ENCODE measurements at regions not wholly inside any gene's neighbourhood (a gene's known extent, or its start where the extent isn't known, plus 50 kb on each side); places are given as distances from the start of the nearest gene placed in this dataset.

DNA sequence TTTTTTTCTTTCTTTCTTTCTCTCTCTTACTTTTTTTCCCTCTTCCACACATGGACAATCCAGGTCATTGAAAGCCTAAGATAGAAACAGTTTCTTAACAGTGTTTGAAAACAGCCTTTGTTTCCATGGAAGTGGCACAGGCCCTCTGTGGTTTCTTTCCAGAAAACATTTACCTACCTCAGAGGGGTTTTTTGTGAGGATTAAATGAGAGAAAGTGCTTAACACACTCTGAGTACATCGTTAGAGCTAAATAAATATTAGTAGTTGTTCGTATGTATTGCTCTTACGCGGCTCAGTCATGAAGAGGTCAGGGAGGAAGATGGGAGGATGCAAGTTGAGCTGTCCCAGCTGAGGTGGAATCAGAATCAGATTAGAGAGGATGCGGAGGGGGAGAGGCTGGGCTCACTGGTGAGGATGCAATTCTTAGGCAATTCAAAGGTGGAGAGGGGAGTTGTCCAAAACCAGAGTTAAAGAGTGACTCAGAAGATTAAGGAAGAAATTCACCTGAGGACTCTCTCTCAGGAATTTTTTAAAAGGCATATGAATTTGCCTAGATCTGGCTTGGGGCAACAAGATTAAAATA, 345.4 kb downstream of the PMP22 start:
- Histone ChIP-seq H3K9ac (ENCODE audit: low read length) (no peak overlapping the region), H3K4me1 (ENCODE audit: low read length) (peaks cover 11% of the 10 kb centered on the region), H4K20me1 (ENCODE audit: insufficient read depth, low read depth, low read length) (no peaks in the 10 kb centered on the region), H3K36me3 (ENCODE audit: insufficient read depth, low read length) (no peaks in the 10 kb centered on the region), H3K4me2 (ENCODE audit: low read depth, low read length, poor library complexity, severe bottlenecking) (no peak overlapping the region), H3K9me2 (replicated peaks; ENCODE audit: insufficient read depth, low read length) (no peaks in the 10 kb centered on the region), H3K9me3 (ENCODE audit: low read length) (peaks cover 3% of the 10 kb centered on the region; the same call in 1 of the 2 replicates), H3K4me3 (ENCODE audit: low read length) (no peak overlapping the region), H3K79me2 (ENCODE audit: low read length) (no peaks in the 10 kb centered on the region), H3K27me3 (ENCODE audit: low read length) (no peaks in the 10 kb centered on the region), H3K27ac (ENCODE audit: low read length) (no peak overlapping the region), H2AFZ (ENCODE audit: low read length) (no peak overlapping the region)
- DNase-seq: no peak

DNA sequence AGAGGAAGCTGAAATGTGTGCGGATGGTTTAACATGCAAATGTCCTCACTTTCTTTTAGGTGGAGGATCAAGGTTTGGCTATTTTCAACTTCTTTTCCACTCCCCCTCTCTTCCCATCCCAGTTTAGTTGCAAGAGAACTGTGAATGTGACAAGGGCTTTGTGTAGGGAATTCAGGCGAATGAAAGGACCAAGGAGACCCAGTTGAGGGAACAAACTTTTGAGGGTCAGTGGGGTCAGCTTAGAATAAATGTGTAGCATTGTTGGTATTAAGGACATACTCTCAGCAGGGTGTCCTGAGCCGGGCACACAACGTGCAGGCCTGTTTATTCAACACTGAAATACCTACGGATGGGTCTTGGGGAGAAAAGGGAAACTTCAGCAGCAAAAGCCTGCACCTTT, 346.0 kb downstream of the PMP22 start:
- Histone ChIP-seq H3K9me3 (ENCODE audit: low read length) (peaks cover 4% of the 10 kb centered on the region), H3K4me3 (ENCODE audit: low read length) (no peak overlapping the region), H3K9ac (ENCODE audit: low read length) (no peak overlapping the region), H4K20me1 (ENCODE audit: insufficient read depth, low read depth, low read length) (no peaks in the 10 kb centered on the region), H3K4me1 (ENCODE audit: low read length) (peaks cover 17% of the 10 kb centered on the region), H3K9me2 (replicated peaks; ENCODE audit: insufficient read depth, low read length) (no peaks in the 10 kb centered on the region), H2AFZ (ENCODE audit: low read length) (no peak overlapping the region), H3K27me3 (ENCODE audit: low read length) (no peaks in the 10 kb centered on the region), H3K36me3 (ENCODE audit: insufficient read depth, low read length) (no peaks in the 10 kb centered on the region), H3K79me2 (ENCODE audit: low read length) (no peaks in the 10 kb centered on the region), H3K27ac (ENCODE audit: low read length) (no peak overlapping the region), H3K4me2 (ENCODE audit: low read depth, low read length, poor library complexity, severe bottlenecking) (no peak overlapping the region)
- no peak for DNase-seq

DNA sequence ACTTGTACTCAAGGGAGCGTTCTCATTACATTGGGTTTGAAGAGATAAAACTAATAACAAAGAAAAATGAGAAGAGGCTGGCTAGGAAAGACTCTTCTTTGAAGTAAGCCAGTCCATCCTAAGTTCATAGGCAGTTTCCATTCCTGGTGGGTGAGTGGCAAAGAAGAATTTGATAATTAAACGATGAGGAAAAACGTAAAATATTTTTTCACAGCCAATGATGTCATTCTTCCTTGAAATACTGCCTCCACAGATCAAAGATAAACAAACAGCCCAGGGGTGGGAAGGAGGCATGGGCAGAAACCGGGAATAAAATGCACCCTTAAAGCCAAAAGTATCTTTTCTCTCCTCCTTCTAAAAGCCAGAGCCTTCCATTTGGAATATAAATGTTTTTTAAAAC, 346.6 kb downstream of the PMP22 start:
- Histone ChIP-seq H3K9me2 (replicated peaks; ENCODE audit: insufficient read depth, low read length) (no peaks in the 10 kb centered on the region), H3K9ac (ENCODE audit: low read length) (no peak overlapping the region), H3K9me3 (ENCODE audit: low read length) (peaks cover 9% of the 10 kb centered on the region), H3K27me3 (ENCODE audit: low read length) (no peaks in the 10 kb centered on the region), H3K27ac (ENCODE audit: low read length) (no peak overlapping the region), H4K20me1 (ENCODE audit: insufficient read depth, low read depth, low read length) (no peaks in the 10 kb centered on the region), H3K36me3 (ENCODE audit: insufficient read depth, low read length) (no peaks in the 10 kb centered on the region), H3K4me3 (ENCODE audit: low read length) (no peak overlapping the region), H3K4me1 (ENCODE audit: low read length) (peaks cover 18% of the 10 kb centered on the region), H3K79me2 (ENCODE audit: low read length) (no peaks in the 10 kb centered on the region), H3K4me2 (ENCODE audit: low read depth, low read length, poor library complexity, severe bottlenecking) (no peak overlapping the region), H2AFZ (ENCODE audit: low read length) (no peak overlapping the region)
- no peak for DNase-seq

DNA sequence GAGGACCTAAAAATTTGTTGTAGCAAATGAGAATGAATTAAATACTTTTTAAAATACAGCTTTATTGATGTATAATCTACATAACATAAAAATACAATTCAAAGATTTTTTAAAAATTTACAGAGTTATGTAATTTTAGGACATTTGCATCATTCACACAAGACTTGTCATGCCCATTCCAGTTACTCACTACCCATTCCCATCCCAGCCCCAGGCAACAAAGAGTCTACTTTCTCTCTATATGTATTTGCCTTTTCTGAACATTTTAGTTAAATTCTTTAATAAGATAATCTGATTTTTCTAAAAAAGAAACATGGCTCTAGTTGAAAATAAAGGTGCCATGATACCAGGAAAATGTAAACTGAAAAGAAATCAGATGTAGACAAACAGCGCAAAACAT, 354.2 kb downstream of the PMP22 start:
- no peak overlapping the region for H2AFZ ChIP-seq (ENCODE audit: low read length)
- no peak overlapping the region for H3K4me2 ChIP-seq (ENCODE audit: low read depth, low read length, poor library complexity, severe bottlenecking)
- peaks cover 12% of the 10 kb centered on the region for H3K4me1 ChIP-seq (ENCODE audit: low read length)
- H4K20me1 ChIP-seq (ENCODE audit: insufficient read depth, low read depth, low read length): no peaks in the 10 kb centered on the region
- H3K27ac ChIP-seq (ENCODE audit: low read length): no peak overlapping the region
- no peak overlapping the region for H3K9ac ChIP-seq (ENCODE audit: low read length)
- H3K27me3 ChIP-seq (ENCODE audit: low read length): peaks cover 9% of the 10 kb centered on the region; the same call in 1 of the 2 replicates
- H3K36me3 ChIP-seq (ENCODE audit: insufficient read depth, low read length): no peaks in the 10 kb centered on the region
- H3K9me3 ChIP-seq (ENCODE audit: low read length): peaks cover 6% of the 10 kb centered on the region; the same call in 1 of the 2 replicates
- DNase-seq: no peak
- no peaks in the 10 kb centered on the region for H3K79me2 ChIP-seq (ENCODE audit: low read length)
- 0 out of 2 replicates have a peak, but pooled peaks cover 3% of the 10 kb centered on the region for H3K9me2 ChIP-seq (replicated peaks; ENCODE audit: insufficient read depth, low read length)
- H3K4me3 ChIP-seq (ENCODE audit: low read length): no peak overlapping the region

DNA sequence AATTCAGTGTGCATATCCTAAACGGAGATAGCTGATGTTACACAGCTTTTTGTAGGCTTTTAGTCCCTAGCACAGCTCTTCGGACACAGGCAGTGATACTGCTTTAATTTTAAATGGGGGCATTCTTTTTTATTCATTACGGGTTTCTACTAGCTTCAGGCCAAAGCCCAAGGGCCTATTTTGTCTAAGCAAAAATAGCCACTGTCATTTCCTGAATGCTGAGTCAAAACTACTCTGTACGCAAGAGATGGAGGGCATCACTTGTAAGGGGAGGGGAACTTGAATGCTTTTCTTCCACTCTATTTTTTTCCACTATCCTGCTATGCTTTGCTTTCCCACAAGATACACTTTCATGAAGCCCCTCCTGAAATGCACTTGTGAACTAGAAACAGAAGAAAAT, 360.7 kb downstream of the PMP22 start:
- Histone ChIP-seq H3K36me3 (ENCODE audit: insufficient read depth, low read length) (no peaks in the 10 kb centered on the region), H3K4me1 (ENCODE audit: low read length) (0 out of 2 replicates have a peak, but pooled peaks cover 2% of the 10 kb centered on the region), H3K4me2 (ENCODE audit: low read depth, low read length, poor library complexity, severe bottlenecking) (no peak overlapping the region), H2AFZ (ENCODE audit: low read length) (no peak overlapping the region), H3K27me3 (ENCODE audit: low read length) (no peaks in the 10 kb centered on the region), H3K79me2 (ENCODE audit: low read length) (no peaks in the 10 kb centered on the region), H3K9me3 (ENCODE audit: low read length) (no peaks in the 10 kb centered on the region), H3K9me2 (replicated peaks; ENCODE audit: insufficient read depth, low read length) (0 out of 2 replicates have a peak, but pooled peaks cover 4% of the 10 kb centered on the region), H3K4me3 (ENCODE audit: low read length) (no peak overlapping the region), H4K20me1 (ENCODE audit: insufficient read depth, low read depth, low read length) (no peaks in the 10 kb centered on the region), H3K9ac (ENCODE audit: low read length) (no peak overlapping the region), H3K27ac (ENCODE audit: low read length) (no peak overlapping the region)
- DNase-seq: no peak

DNA sequence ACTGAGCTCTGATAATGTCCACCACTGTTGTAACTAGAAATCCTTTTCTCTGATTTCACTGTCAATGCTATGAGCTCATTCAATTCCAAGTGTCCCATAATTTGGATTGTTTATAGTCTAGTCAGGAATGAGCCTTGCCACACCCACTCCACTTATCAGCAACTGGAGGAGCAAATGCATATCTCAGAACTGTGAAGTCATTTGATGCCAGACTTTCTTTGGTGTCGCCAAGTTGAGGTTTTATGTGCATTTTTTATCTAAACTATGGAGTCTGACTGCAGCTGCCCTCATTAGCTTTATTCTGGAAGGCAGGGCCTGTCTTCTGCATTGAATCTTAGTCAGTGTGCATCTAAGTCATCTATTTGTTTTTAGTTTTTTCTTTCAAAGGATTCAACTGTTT, 361.3 kb downstream of the PMP22 start:
- no peaks in the 10 kb centered on the region for H3K27me3 ChIP-seq (ENCODE audit: low read length)
- no peaks in the 10 kb centered on the region for H3K36me3 ChIP-seq (ENCODE audit: insufficient read depth, low read length)
- no peak overlapping the region for H3K4me2 ChIP-seq (ENCODE audit: low read depth, low read length, poor library complexity, severe bottlenecking)
- DNase-seq: no peak
- H3K9me2 ChIP-seq (replicated peaks; ENCODE audit: insufficient read depth, low read length): 0 out of 2 replicates have a peak, but pooled peaks cover 4% of the 10 kb centered on the region
- no peaks in the 10 kb centered on the region for H3K79me2 ChIP-seq (ENCODE audit: low read length)
- H2AFZ ChIP-seq (ENCODE audit: low read length): no peak overlapping the region
- no peak overlapping the region for H3K4me3 ChIP-seq (ENCODE audit: low read length)
- H3K9me3 ChIP-seq (ENCODE audit: low read length): no peaks in the 10 kb centered on the region
- H3K9ac ChIP-seq (ENCODE audit: low read length): no peak overlapping the region
- 0 out of 2 replicates have a peak, but pooled peaks cover 2% of the 10 kb centered on the region for H3K4me1 ChIP-seq (ENCODE audit: low read length)
- H4K20me1 ChIP-seq (ENCODE audit: insufficient read depth, low read depth, low read length): no peaks in the 10 kb centered on the region
- no peak overlapping the region for H3K27ac ChIP-seq (ENCODE audit: low read length)

DNA sequence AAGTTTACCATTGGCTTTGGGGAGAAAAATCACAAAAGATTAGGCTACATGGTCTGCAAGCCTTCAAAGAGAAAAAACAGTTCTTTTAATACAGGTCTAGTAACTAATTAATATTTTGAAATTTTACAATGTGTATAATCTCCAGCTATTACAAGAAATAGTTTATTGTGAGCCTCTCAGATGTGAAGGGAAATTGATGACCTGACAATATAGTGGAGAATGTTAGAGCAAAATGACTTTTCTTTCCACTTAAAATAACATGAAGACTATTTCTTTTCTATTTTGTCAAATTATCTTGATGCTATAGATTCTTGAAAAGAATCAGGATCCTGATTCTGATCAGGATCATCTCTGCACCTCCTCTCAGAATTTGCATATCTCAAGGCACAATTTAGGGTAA, 362.3 kb downstream of the PMP22 start:
- Histone ChIP-seq H2AFZ (ENCODE audit: low read length) (no peak overlapping the region), H3K9me3 (ENCODE audit: low read length) (peaks cover 5% of the 10 kb centered on the region; the same call in 1 of the 2 replicates), H3K4me1 (ENCODE audit: low read length) (0 out of 2 replicates have a peak, but pooled peaks cover 2% of the 10 kb centered on the region), H3K4me2 (ENCODE audit: low read depth, low read length, poor library complexity, severe bottlenecking) (no peak overlapping the region), H3K27me3 (ENCODE audit: low read length) (no peaks in the 10 kb centered on the region), H4K20me1 (ENCODE audit: insufficient read depth, low read depth, low read length) (no peaks in the 10 kb centered on the region), H3K9me2 (replicated peaks; ENCODE audit: insufficient read depth, low read length) (0 out of 2 replicates have a peak, but pooled peaks cover 4% of the 10 kb centered on the region), H3K4me3 (ENCODE audit: low read length) (no peak overlapping the region), H3K36me3 (ENCODE audit: insufficient read depth, low read length) (no peaks in the 10 kb centered on the region), H3K27ac (ENCODE audit: low read length) (no peak overlapping the region), H3K9ac (ENCODE audit: low read length) (no peak overlapping the region), H3K79me2 (ENCODE audit: low read length) (no peaks in the 10 kb centered on the region)
- no peak for DNase-seq

DNA sequence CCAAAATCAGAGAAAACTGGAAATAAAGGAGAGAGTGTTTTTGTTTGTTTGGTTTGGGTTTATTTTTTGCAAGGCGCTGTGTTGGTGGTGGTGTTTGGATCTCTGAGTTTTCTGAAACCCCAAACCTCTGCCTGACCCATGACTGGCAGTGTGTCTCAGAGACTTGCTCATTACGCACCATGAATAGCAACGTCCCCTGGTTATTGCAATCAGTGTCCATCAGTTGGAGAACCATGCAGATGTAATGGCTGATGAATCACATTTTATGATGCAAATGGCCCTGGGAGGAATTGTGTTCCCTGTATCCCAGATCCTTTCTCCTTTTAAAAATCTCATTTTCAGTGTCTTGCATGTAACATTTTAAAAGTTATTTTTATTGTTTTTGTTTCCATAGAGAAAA, 362.8 kb downstream of the PMP22 start:
- no peaks in the 10 kb centered on the region for H3K36me3 ChIP-seq (ENCODE audit: insufficient read depth, low read length)
- no peaks in the 10 kb centered on the region for H3K27me3 ChIP-seq (ENCODE audit: low read length)
- peaks cover 4% of the 10 kb centered on the region; the same call in 1 of the 2 replicates for H3K9me2 ChIP-seq (replicated peaks; ENCODE audit: insufficient read depth, low read length)
- no peak overlapping the region for H3K4me2 ChIP-seq (ENCODE audit: low read depth, low read length, poor library complexity, severe bottlenecking)
- no peak overlapping the region for H3K4me3 ChIP-seq (ENCODE audit: low read length)
- no peaks in the 10 kb centered on the region for H3K79me2 ChIP-seq (ENCODE audit: low read length)
- H4K20me1 ChIP-seq (ENCODE audit: insufficient read depth, low read depth, low read length): no peaks in the 10 kb centered on the region
- no peak overlapping the region for H3K27ac ChIP-seq (ENCODE audit: low read length)
- peaks cover 9% of the 10 kb centered on the region; the same call in 1 of the 2 replicates for H3K9me3 ChIP-seq (ENCODE audit: low read length)
- 0 out of 2 replicates have a peak, but pooled peaks cover 2% of the 10 kb centered on the region for H3K4me1 ChIP-seq (ENCODE audit: low read length)
- no peak overlapping the region for H3K9ac ChIP-seq (ENCODE audit: low read length)
- DNase-seq: no peak
- H2AFZ ChIP-seq (ENCODE audit: low read length): no peak overlapping the region
